SK-N-SH treated with all-trans-retinoic acid at 6 μM for 48 hours (cell line): ENCODE measurements at regions not wholly inside any gene's neighbourhood (a gene's known extent, or its start where the extent isn't known, plus 50 kb on each side); places are given as distances from the start of the nearest gene placed in this dataset.

ENCODE experiments used
- ATAC-seq: fragments of 200-7000 bp; cut with Tn5 transposase; 3 replicates; pipeline ENCODE4 v1.9.1; 2020; ENCODE audit warnings: mild to moderate bottlenecking, moderate library complexity
- ARNTL ChIP-seq: fragments of 450-650 bp; formaldehyde crosslinking; IDR thresholded peaks from 2 replicates; pipeline ENCODE4 v1.5.0; 2020; ENCODE audit warnings: low read depth, mild to moderate bottlenecking, moderate library complexity, borderline replicate concordance
- BACH2 ChIP-seq: fragments of 250-450 bp; sonication (Bioruptor Pico); IDR thresholded peaks from 2 replicates; pipeline ENCODE4 v1.9.0; 2021; ENCODE audit warnings: mild to moderate bottlenecking, borderline replicate concordance
- CSDC2 ChIP-seq: fragments of 250-450 bp; sonication (Bioruptor Pico); IDR thresholded peaks from 2 replicates; pipeline ENCODE4 v1.5.0; 2020; ENCODE audit warnings: mild to moderate bottlenecking, moderate library complexity
- ESRRG ChIP-seq: fragments of 250-450 bp; sonication (Bioruptor Pico); IDR thresholded peaks from 2 replicates; pipeline ENCODE4 v1.6.1; 2021; ENCODE audit warnings: mild to moderate bottlenecking
- ISL1 ChIP-seq: fragments of 250-450 bp; sonication (Bioruptor Pico); IDR thresholded peaks from 2 replicates; pipeline ENCODE4 v2.1.2; 2022; ENCODE audit warnings: mild to moderate bottlenecking, moderate library complexity
- PPARA ChIP-seq: fragments of 250-450 bp; sonication (Bioruptor Pico); IDR thresholded peaks from 2 replicates; pipeline ENCODE4 v1.5.0; 2020; ENCODE audit warnings: mild to moderate bottlenecking, borderline replicate concordance
- SNAI2 ChIP-seq: fragments of 250-450 bp; sonication (Bioruptor Pico); IDR thresholded peaks from 2 replicates; pipeline ENCODE4 v1.5.0; 2020; ENCODE audit warnings: mild to moderate bottlenecking, moderate library complexity
- TCF4 ChIP-seq: fragments of 250-450 bp; sonication (Bioruptor Pico); IDR thresholded peaks from 2 replicates; pipeline ENCODE4 v1.8.0; 2021; ENCODE audit warnings: mild to moderate bottlenecking, moderate library complexity, borderline replicate concordance
- TOX ChIP-seq: fragments of 250-450 bp; sonication (Bioruptor Pico); IDR thresholded peaks from 2 replicates; pipeline ENCODE4 v1.8.0; 2021; ENCODE audit warnings: mild to moderate bottlenecking, moderate library complexity, borderline replicate concordance
- ZC3H10 ChIP-seq: fragments of 250-450 bp; sonication (Bioruptor Pico); IDR thresholded peaks from 2 replicates; pipeline ENCODE4 v1.5.1; 2021; ENCODE audit warnings: mild to moderate bottlenecking, moderate library complexity
- ZFP3 ChIP-seq: fragments of 250-450 bp; sonication (Bioruptor Pico); IDR thresholded peaks from 2 replicates; pipeline ENCODE4 v1.5.0; 2020; ENCODE audit warnings: mild to moderate bottlenecking, moderate library complexity
- ZFP30 ChIP-seq: fragments of 450-650 bp; formaldehyde crosslinking; IDR thresholded peaks from 2 replicates; pipeline ENCODE4 v1.5.0; 2022; ENCODE audit warnings: mild to moderate bottlenecking, moderate library complexity
- ZNF565 ChIP-seq: fragments of 450-650 bp; formaldehyde crosslinking; conservative IDR thresholded peaks from 2 replicates; pipeline ENCODE4 v1.5.0; 2020; ENCODE audit warnings: low read depth, mild to moderate bottlenecking, moderate library complexity
- ZNF70 ChIP-seq: fragments of 450-650 bp; formaldehyde crosslinking; IDR thresholded peaks from 2 replicates; pipeline ENCODE4 v1.5.0; 2020; ENCODE audit warnings: mild to moderate bottlenecking, moderate library complexity
- ZNF8 ChIP-seq: fragments of 450-650 bp; formaldehyde crosslinking; IDR thresholded peaks from 2 replicates; pipeline ENCODE4 v1.5.0; 2020; ENCODE audit warnings: mild to moderate bottlenecking, moderate library complexity
- TF ChIP-seq, protein P1 (sequence below): fragments of 250-450 bp; sonication (Bioruptor Pico); IDR thresholded peaks from 2 replicates; pipeline ENCODE4 v1.5.0; 2020; ENCODE audit warnings: mild to moderate bottlenecking, moderate library complexity
- TF ChIP-seq, protein P2 (sequence below): fragments of 250-450 bp; sonication (Bioruptor Pico); IDR thresholded peaks from 2 replicates; pipeline ENCODE4 v1.5.1; 2020; ENCODE audit warnings: low read depth, mild to moderate bottlenecking, moderate library complexity
- TF ChIP-seq, protein P3 (sequence below): fragments of 250-450 bp; sonication (Bioruptor Pico); IDR thresholded peaks from 2 replicates; pipeline ENCODE4 v1.8.0; 2020; ENCODE audit warnings: mild to moderate bottlenecking, moderate library complexity, borderline replicate concordance
- TF ChIP-seq, protein P4 (sequence below): fragments of 250-450 bp; sonication (Bioruptor Pico); IDR thresholded peaks from 2 replicates; pipeline ENCODE4 v1.8.0; 2021; ENCODE audit warnings: low read depth, mild to moderate bottlenecking, moderate library complexity, borderline replicate concordance
- TF ChIP-seq, protein P5 (sequence below): fragments of 250-450 bp; sonication (Bioruptor Pico); IDR thresholded peaks from 2 replicates; pipeline ENCODE4 v1.5.1; 2021; ENCODE audit warnings: mild to moderate bottlenecking, moderate library complexity

DNA sequence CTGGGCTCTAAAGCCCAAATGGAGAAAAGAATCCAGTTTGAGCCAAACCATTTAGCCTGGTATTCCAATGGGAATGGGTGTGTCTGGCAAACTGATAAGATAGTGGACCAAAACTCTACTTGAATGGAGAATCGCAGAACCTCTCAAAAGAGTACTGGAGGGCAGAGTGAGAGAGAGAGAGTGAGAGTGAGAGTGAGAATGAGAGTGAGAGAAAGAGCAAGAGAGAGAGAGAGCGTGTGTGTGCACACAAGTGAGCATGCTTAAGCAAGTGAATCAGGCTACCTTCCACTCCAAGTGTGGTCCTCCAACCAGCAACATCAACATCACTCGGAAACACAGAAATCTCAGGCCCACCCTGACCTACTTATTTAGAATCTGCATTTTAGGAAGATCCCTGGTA is 58.8 kb downstream of the UQCRFS1 start:
- TF ChIP-seq SNAI2 (CRISPR knock-in tag): no peak
- TF ChIP-seq ZFP3 (CRISPR knock-in tag): no peak
- TF ChIP-seq ISL1 (CRISPR knock-in tag): no peak
- TF ChIP-seq CSDC2: no peak
- TF ChIP-seq, protein P1, sequence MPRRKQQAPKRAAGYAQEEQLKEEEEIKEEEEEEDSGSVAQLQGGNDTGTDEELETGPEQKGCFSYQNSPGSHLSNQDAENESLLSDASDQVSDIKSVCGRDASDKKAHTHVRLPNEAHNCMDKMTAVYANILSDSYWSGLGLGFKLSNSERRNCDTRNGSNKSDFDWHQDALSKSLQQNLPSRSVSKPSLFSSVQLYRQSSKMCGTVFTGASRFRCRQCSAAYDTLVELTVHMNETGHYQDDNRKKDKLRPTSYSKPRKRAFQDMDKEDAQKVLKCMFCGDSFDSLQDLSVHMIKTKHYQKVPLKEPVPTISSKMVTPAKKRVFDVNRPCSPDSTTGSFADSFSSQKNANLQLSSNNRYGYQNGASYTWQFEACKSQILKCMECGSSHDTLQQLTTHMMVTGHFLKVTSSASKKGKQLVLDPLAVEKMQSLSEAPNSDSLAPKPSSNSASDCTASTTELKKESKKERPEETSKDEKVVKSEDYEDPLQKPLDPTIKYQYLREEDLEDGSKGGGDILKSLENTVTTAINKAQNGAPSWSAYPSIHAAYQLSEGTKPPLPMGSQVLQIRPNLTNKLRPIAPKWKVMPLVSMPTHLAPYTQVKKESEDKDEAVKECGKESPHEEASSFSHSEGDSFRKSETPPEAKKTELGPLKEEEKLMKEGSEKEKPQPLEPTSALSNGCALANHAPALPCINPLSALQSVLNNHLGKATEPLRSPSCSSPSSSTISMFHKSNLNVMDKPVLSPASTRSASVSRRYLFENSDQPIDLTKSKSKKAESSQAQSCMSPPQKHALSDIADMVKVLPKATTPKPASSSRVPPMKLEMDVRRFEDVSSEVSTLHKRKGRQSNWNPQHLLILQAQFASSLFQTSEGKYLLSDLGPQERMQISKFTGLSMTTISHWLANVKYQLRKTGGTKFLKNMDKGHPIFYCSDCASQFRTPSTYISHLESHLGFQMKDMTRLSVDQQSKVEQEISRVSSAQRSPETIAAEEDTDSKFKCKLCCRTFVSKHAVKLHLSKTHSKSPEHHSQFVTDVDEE (CRISPR knock-in tag): no peak
- no peak for TF ChIP-seq ZNF70 (CRISPR knock-in tag)
- no peak for TF ChIP-seq ZNF565
- TF ChIP-seq ESRRG (CRISPR knock-in tag): no peak
- no peak for TF ChIP-seq PPARA
- TF ChIP-seq, protein P2, sequence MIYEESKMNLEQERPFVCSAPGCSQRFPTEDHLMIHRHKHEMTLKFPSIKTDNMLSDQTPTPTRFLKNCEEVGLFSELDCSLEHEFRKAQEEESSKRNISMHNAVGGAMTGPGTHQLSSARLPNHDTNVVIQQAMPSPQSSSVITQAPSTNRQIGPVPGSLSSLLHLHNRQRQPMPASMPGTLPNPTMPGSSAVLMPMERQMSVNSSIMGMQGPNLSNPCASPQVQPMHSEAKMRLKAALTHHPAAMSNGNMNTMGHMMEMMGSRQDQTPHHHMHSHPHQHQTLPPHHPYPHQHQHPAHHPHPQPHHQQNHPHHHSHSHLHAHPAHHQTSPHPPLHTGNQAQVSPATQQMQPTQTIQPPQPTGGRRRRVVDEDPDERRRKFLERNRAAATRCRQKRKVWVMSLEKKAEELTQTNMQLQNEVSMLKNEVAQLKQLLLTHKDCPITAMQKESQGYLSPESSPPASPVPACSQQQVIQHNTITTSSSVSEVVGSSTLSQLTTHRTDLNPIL (CRISPR knock-in tag): no peak
- TF ChIP-seq ZNF8: no peak
- no peak for TF ChIP-seq ZFP30 (CRISPR knock-in tag)
- TF ChIP-seq, protein P3, sequence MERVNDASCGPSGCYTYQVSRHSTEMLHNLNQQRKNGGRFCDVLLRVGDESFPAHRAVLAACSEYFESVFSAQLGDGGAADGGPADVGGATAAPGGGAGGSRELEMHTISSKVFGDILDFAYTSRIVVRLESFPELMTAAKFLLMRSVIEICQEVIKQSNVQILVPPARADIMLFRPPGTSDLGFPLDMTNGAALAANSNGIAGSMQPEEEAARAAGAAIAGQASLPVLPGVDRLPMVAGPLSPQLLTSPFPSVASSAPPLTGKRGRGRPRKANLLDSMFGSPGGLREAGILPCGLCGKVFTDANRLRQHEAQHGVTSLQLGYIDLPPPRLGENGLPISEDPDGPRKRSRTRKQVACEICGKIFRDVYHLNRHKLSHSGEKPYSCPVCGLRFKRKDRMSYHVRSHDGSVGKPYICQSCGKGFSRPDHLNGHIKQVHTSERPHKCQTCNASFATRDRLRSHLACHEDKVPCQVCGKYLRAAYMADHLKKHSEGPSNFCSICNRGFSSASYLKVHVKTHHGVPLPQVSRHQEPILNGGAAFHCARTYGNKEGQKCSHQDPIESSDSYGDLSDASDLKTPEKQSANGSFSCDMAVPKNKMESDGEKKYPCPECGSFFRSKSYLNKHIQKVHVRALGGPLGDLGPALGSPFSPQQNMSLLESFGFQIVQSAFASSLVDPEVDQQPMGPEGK (CRISPR knock-in tag): no peak
- TF ChIP-seq, protein P4, sequence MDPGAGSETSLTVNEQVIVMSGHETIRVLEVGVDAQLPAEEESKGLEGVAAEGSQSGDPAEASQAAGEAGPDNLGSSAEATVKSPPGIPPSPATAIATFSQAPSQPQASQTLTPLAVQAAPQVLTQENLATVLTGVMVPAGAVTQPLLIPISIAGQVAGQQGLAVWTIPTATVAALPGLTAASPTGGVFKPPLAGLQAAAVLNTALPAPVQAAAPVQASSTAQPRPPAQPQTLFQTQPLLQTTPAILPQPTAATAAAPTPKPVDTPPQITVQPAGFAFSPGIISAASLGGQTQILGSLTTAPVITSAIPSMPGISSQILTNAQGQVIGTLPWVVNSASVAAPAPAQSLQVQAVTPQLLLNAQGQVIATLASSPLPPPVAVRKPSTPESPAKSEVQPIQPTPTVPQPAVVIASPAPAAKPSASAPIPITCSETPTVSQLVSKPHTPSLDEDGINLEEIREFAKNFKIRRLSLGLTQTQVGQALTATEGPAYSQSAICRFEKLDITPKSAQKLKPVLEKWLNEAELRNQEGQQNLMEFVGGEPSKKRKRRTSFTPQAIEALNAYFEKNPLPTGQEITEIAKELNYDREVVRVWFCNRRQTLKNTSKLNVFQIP (CRISPR knock-in tag): no peak
- no peak for ATAC-seq

DNA sequence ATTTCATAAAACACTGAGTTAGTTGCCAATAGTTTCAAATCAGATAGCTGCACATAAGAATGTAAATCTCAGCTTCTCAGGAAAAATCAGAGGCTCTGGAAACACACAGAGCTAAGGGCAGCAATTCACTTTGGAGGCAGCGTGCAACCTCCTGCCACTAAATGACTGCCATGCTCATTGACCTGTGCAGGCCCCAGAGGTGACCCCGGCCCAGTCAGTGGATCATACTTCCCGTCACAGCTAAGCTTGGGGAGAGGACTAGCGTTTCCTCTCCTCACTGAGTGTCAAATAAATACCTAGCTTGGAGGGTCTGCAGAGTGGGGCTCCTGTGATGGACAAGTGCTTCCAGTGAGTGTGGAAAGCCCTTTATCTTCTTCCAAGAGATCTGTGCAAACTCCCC is 67.2 kb downstream of the UQCRFS1 start:
- TF ChIP-seq BACH2 (CRISPR knock-in tag) (no peak), ZNF70 (CRISPR knock-in tag) (no peak), ZC3H10 (no peak), ZNF565 (no peak), ZFP3 (CRISPR knock-in tag) (no peak), ZFP30 (CRISPR knock-in tag) (no peak), TCF4 (no peak), ZNF8 (no peak), TOX (no peak), ARNTL (CRISPR knock-in tag) (no peak)
- TF ChIP-seq, protein P4 (CRISPR knock-in tag): no peak
- TF ChIP-seq, protein P1 (CRISPR knock-in tag): no peak
- TF ChIP-seq, protein P5, sequence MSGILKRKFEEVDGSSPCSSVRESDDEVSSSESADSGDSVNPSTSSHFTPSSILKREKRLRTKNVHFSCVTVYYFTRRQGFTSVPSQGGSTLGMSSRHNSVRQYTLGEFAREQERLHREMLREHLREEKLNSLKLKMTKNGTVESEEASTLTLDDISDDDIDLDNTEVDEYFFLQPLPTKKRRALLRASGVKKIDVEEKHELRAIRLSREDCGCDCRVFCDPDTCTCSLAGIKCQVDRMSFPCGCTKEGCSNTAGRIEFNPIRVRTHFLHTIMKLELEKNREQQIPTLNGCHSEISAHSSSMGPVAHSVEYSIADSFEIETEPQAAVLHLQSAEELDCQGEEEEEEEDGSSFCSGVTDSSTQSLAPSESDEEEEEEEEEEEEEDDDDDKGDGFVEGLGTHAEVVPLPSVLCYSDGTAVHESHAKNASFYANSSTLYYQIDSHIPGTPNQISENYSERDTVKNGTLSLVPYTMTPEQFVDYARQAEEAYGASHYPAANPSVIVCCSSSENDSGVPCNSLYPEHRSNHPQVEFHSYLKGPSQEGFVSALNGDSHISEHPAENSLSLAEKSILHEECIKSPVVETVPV: no peak
- no peak for ATAC-seq
